ENCODE measurements at regions not wholly inside any gene's neighbourhood (a gene's known extent, or its start where the extent isn't known, plus 50 kb on each side); places are given as distances from the start of the nearest gene placed in this dataset.

- TF ChIP-seq NPAS2 (CRISPR knock-in tag; IDR thresholded peaks at IDR 0.05; ENCODE audit: borderline replicate concordance) (no peak), GATA3 (IDR thresholded peaks at IDR 0.05; ENCODE audit: borderline replicate concordance) (no peak), POLR2A (IDR thresholded peaks at IDR 0.05; ENCODE audit: low read length) (no peak), CEBPB (IDR thresholded peaks at IDR 0.05) (no peak), ELK1 (IDR thresholded peaks at IDR 0.05; ENCODE audit: low read depth, low read length) (no peak), PHF8 (IDR thresholded peaks at IDR 0.05; ENCODE audit: borderline replicate concordance, low read depth) (no peak), MAX (IDR thresholded peaks at IDR 0.05) (0 out of 2 replicates have a peak, but pooled peaks have one; percentile 29), REST (IDR thresholded peaks at IDR 0.05) (no peak), HOXB5 (CRISPR knock-in tag; IDR thresholded peaks at IDR 0.05) (no peak), JUNB (IDR thresholded peaks at IDR 0.05) (no peak), PBX3 (IDR thresholded peaks at IDR 0.05) (peak; percentile 91)
These were observed 297.1 kb upstream of the NFE2L3 start (continued) for GRCh38 chr7:25854608-25855497.

- ChIA-PET POLR2A (interaction anchor here (0.6 kb wide), 1 partner anchor 509 kb away, joined by 3 read pairs; no protein-coding TSS in a partner anchor), CTCF (interaction anchor here (0.7 to 2.6 kb wide), 6 partner anchors 11 to 1305 kb away, joined by 3 to 18 read pairs (median 4); no protein-coding TSS in a partner anchor)
- Histone ChIP-seq H3K27ac (peak overlapping the region; percentile 67 to 82), H3K4me3 (peak overlapping the region; percentile 64), H3K4me1 (peaks cover 9% of the 10 kb centered on the region; the same call in 1 of the 3 replicates), H3K4me2 (peak overlapping the region; percentile 74), H3K9me3 (no peaks in the 10 kb centered on the region)
- TF ChIP-seq MAFK (IDR thresholded peaks at IDR 0.05; ENCODE audit: partially characterized antibody) (no peak), ZFP36 (IDR thresholded peaks at IDR 0.05; ENCODE audit: borderline replicate concordance, partially characterized antibody) (peak; percentile 54), GATA3 (IDR thresholded peaks at IDR 0.05; ENCODE audit: borderline replicate concordance) (no peak), RAD21 (conservative IDR thresholded peaks at IDR 0.05 in 1 of 2, IDR thresholded peaks at IDR 0.05 in 1 of 2) (no peak), CBX8 (IDR thresholded peaks at IDR 0.05) (peak; percentile 95), RNF2 (IDR thresholded peaks at IDR 0.05; ENCODE audit: borderline replicate concordance, low read depth) (peak; percentile 96; the same call in 1 of the 2 replicates), CBX2 (IDR thresholded peaks at IDR 0.05; ENCODE audit: borderline replicate concordance, low read depth) (0 out of 2 replicates have a peak, but pooled peaks have one; percentile 17)
- DNase-seq (ENCODE audit: low read depth in 1 of 2, low spot score in 1 of 2) (no peak), ATAC-seq (peak; percentile 1 to 6; a peak in 3 of 6 replicates), FAIRE-seq (no peak)
- WGBS (ENCODE audit: missing lambda C conversion rate), result 35% methylated on average over 22 of the region's 22 CpGs
These were observed 295.9 kb upstream of the NFE2L3 start for GRCh38 chr7:25855854-25856782.

All from A549 (cell line).